NCI-H2029 (cell line): ENCODE measurements at regions not wholly inside any gene's neighbourhood (a gene's known extent, or its start where the extent isn't known, plus 50 kb on each side); places are given as distances from the start of the nearest gene placed in this dataset.
"Not testable (repeated sequence)": the region's sequence is repeated elsewhere in the genome, so short reads cannot be mapped to it uniquely, and the experiment has no call there.

Experiments used
- DNase-seq: peaks from one replicate; lab custom pipeline; 2025; lab: John Stamatoyannopoulos, UW

DNA sequence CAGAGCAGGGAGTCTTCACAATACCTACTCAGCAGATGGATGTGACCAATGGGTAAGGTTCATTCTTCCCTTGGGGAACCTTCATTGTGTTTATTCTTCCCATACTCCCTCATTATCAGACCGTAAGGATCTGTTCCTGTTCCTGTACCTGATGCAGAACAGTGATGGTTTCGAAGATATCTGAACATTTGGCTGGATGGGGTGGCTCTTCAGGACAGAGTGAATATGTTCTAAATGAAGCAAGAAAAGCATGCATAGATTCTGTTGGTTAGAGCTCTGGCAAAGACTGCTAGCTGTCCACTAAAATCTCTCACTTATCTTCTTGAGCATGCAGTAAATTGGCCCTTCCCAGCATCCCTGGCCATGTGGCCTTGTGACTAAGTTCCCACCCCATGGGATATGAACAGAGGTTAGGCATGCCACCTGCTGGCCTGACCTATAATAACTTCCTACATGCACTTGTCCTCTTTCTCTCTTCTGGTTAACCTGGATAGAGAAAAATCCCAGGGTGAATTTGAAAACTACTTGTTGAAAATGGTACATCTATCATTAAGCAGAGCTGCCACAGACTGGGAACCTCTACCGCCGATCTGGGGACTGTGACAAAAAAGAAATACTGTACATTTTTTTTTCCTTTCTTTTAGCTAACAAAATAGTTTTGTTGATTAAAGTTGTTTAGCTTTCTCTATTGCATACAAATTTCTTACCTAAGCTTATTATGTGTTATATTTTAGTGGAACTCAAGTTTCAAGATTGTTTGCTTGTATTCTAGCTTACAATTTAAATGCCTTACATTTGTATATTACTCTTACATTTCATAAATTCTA is 60.0 kb upstream of the BANK1 start:
- DNase-seq, result peak; percentile 54

DNA sequence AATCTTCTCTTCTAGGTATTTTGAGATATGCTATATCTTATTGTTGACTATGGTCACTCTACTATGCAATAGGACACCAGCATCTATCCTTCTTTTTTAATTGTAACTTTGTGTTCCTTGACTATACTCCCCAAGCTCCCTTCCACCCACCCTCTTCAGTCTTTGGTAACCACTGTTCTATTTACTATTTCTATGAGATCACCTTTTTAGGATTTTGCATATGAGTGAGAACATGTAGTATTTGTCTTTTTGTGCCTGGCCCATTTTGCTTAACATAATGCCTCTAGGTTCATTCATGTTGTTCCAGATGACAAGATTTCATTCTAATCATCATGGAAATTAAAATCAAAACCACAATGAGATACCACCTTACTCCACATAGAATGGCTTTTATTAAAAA is 63.3 kb upstream of the BANK1 start:
- DNase-seq, result no peak

DNA sequence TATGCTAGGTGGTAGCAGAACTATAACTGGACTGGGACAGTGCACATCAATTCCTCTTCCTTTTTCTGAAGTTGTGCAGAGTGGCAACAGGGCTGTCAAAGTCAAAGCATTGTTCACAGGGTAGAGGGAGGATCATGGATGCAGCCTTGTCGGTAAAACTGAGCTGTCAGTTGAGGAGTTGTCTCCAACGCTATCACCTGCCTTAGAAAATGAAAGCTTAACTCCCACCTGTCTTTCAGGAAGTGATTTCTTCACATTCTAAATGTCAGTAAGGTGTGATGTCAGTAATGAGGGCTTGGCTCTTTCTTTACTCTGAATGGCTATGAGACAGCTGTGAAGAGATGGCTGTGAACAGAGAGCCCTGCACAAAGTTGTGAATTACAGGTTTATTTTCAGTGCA is 66.4 kb upstream of the BANK1 start:
- peak; percentile 40 for DNase-seq

DNA sequence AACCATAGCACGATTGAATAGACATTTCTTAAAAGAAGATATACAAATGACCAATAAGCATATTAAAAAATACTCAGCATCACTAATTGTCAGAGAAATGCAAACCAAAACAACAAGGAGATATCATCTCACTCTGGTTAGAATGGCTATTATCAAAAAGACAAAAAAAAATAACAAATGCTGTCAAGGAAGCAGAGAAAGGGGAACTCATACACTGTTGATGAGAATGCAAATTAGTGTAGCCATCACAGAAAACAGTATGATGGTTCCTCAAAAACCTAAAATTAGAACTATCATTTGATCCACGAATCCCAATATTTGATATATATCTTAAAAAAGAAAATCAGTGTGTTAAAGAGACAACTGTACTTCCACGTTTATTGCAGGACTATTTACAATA is 71.7 kb upstream of the BANK1 start:
- no peak for DNase-seq

DNA sequence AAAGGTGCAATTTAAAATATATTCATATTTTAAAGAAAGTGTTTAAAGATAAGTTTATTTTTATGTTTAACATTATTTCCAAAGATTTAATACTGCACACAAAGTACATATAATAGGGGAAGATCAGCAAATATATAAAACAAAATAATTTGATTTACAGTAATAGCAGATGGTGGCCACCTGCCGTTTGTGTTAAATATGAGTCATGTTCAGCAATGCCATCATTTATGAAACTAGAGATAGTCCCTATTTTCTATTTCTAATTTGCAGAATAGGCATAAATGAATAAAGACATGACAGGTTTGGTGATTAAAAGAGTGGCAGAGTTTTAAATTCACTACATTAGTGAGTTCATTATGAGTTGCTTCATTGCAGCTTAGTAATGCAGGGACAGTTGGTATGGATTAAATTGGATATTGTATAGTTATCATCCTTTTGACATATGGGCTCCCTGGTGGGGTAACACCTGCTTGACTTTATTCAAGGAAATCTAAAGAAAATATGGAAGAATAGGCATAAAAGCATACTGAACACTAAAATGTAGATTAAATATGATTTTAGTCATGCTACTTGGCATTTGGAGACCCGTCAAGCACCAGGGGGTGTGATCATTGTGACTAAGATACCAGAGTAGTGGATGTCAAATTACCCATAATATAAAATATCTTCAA is 78.8 kb upstream of the BANK1 start:
- DNase-seq, result no peak

DNA sequence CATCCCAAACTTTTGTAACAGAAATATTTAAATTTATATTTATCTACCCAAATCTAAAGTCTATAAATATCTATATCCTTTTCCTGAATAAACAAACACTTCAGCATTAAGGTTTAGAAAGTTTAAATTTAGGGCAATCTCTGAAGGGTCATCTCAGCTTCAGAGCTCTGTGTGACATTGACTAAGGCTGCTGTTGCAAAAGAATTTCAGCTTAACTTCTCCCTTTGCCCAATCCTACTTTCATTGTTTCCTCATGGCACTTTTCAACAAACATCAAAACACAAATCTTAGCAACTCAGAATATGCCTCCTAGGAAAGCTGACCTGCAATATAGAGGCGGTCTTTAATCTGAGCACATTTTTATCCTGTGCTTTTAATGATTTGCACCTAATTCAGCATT is 79.7 kb upstream of the BANK1 start:
- no peak for DNase-seq

DNA sequence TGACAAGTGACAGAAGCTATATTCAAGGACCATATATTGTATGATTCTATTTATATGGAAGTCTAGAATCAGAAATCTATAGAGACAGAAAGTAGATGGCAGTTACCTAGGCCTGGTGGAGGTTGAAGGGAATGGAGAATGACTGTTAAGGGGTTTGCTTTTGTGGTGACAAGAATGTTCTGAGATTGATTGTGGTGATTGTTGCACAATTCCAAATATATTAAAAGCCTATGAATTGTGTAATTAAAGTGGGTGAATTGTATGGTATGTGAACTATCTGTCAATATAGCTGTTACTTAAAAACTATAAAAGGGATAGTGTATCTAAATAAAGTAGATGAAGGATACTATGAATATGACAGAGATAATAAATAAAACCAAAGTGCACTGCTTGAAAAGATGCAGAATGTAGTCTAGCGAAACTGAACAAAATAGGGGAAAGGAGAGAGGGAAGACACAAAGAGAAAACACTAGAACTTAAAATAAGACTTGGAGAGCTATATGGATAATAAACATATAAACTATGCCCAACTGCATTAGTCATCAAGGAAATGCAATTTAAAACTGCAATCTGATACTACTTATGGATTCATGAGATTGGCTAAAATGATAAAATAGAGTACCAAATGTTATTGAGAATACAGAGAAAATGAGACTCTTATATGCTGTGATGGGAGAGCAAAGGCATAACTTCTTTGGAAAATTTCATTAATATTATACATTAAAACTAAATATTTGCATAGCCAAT is 82.1 kb upstream of the BANK1 start:
- DNase-seq, result no peak

DNA sequence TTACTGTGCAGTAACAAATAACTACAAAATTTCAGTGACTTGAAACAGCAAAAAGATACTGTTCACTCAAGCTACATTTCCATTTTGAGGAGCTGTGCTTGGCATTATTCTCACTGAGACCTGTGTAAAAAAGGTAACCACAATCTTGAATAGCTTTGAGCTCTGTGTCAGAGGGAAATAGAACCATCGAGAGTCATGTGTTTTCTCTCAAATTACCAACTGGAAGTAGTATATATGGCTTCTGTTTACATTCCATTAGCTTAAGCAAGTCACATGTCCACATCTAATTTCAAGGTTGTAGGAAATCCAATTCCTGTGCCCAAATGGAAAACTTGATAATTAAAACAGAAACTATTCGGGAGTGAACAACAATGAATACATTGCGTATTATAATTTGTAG is 82.9 kb upstream of the BANK1 start:
- no peak for DNase-seq

DNA sequence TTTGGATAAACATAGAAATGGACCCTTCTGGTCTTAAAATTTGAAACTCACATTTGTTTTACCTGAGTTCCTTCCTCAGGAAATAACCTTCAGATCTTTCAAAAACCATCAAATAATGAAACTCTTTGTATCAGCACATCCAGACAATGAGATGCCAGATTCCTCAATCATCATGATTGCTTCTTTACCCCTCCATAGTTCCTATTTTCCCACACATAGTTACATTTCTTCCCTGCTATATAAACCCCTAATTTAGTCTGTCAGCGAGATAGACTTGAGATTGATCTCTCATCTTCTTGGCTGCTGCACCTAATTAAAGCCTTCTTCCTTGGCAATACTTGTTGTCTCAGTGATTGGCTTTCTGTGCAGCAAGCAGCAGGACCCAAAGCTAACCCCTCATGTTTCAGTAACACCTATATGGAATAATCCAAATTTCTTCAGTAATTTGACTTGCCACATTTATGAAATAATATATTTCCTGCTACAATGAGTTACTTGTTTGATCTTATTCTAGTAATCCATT is 83.9 kb upstream of the BANK1 start:
- no peak for DNase-seq

DNA sequence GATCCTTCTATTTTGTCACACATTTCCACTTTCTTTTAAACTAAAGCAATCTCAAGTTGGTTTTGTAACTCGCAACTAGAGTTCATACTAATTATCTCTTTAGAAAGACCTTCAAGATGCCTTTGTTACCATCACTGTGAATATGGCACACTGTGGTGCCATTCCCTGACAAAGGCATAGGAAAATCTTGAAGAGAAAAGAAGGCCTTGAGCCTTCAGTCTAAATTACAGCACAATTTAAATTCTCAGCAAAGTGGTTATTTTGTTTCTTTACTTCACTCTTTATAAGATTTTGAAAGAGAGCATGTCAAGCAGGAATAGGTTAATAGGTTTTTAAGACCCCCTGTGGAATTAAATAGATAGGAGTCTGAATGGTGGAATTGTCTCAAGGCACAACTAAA is 89.0 kb upstream of the BANK1 start:
- no peak for DNase-seq

DNA sequence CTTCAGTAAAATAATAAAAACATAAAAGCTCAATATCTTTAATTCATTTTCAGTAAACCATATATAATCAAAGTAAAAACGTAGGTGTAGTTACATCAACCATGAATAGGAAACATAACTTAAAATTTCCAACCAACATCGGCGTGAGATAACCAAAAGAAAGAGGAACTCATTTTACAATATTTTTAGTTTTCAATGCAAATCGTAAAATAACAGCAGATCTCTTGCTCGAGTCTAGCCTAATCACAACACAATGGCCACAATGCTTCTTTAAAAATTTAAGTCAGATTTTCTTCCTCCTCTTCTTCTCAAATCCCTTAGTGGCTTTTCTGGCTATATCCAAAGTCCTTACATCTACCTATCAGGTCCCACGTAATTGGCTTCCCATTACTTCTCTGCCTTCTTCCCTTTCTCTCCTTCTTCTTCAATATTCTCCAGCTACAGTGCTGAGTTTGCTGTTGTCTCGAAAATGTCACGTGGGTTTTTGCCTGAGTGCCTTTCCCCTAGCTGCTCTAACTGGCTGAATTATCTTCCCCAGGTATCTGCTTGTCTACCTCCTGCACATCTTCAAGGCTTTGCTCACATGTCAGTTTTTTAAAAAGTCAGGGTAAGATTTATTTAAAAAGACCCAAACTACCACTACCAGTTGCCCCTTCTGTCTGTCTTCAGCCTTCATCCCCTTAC is 90.9 kb upstream of the BANK1 start:
- no peak for DNase-seq

DNA sequence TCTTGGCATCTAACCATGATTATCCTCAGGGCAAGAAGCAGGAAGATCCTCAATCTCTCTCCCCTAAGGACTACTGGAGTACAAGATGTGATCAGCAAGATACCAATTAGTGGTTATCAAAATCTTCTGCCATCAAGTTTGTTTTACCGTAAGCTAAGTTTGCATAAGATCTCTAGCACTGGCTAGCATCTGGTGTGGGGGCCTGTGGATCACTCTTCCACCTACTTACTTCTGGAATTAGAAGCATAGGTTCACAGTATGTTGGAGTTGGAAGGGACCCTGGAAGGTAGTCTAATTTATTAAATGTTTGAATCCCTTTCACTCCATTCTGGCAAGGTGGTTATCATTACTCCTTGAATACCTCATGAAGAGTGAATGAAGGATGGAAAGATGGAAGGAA is 93.3 kb upstream of the BANK1 start:
- DNase-seq, result no peak

DNA sequence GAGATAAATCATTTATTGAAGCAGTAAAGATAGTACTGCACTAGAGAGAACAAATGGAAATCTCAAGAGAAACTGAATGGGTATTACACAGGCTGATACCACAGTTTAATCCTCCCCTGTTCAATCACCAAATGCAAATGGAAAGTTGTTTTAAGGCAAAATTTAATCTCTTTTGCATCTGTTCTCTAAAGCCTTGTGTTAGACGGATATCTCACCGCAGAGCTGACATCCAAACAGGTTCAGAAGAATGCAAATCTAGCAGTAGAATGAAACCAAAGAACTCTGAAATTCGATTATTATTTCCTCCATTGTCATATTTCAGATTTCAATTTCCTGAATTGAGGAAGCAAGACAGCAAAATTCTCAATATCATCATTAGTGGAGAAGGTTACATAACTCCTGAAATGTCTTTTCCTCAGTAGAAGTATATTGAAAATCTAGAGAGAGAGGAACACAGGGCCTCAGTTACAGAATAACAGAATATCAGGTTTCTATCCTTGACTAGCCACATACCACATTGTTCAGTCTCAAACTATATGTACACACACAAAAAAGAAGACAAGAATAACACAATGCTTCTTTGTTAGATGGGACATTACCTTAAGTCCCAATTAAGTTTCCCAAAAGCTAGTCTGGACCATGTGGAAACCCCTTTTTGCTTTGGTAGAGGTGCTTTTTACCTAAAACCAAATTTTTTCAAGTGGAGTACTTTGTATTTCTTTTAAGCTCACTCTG is 94.1 kb upstream of the BANK1 start:
- no peak for DNase-seq

DNA sequence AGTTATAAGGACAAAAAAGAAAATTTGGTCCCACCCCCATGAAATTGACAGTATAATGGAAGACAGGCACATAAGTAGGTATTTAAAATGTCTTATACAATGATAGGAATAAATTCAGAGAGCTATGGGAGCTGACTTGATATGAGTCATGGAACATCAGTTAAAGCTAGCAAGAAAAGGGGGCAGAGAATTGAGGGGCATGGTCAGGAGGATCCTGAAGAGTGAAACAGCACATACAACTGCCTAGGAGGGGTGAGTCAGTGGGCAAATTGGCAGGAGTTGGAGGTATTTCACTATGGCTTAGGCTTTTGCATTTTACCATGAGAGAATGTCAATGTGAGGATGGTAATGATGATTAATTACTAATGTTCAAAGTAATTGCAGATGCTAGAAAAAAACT is 95.4 kb upstream of the BANK1 start:
- DNase-seq, result no peak

DNA sequence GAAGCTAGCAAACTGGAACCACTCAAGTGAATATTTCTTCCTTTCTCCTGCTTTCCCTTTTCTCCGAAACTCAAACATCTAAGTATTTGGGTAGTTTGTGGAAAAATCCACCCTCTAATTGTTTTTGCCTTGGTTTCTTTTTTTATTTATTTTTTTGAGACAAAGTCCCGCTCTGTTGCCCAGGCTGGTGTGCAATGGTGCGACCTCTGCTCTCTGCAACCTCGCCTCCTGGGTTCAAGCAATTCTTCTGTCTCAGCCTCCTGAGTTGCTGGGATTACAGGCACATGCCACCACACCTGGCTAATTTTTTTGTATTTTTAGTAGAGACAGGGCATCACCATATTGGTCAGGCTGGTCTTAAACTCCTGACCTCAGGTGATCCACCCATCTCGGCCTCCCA is 96.1 kb upstream of the BANK1 start:
- DNase-seq, result not testable (repeated sequence)

DNA sequence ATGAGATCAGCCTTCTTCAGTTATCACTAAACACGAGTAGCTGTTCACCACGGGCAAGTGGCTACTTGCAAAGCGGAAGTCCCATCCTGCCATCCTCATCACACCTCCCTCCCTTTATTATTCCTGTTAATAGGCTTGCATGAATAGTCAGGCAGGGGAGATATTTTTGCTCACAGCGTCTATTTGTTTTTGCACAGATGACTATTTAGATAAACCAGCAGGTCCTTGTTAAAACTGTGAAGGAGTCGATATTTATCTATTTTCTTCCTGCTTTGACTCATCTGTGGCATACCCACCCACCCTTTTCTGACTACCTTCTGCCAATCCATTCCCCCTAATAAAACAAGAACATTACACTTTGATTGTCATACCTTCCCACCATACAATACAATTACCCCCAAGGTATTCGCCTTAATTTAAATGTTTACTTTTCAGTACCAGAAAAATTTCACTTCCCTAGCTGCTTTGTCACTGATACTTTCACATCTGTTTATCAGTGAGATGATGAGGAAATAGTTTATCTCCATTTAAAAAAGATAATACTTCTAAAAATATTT is 96.6 kb upstream of the BANK1 start:
- peak; percentile 54 for DNase-seq

DNA sequence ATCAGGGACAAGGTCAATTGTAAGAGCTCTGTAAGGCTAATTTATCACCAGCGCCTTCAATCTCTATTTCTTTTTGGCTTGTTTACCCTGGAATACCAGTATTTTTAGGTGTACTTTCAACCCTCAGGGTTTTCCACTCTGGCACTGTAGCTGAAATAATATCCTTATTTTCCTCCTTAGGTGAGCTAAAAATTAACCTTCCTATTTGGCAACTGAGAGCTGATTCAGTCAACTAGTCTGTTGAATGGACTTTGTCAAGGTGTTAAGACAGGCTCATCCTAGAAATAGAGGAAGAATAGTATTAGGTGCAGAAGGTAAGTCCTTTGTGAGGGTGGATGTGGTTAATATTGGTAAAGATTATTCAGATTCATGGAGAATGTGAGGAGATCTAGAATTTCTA is 101.3 kb upstream of the BANK1 start:
- DNase-seq, result no peak

DNA sequence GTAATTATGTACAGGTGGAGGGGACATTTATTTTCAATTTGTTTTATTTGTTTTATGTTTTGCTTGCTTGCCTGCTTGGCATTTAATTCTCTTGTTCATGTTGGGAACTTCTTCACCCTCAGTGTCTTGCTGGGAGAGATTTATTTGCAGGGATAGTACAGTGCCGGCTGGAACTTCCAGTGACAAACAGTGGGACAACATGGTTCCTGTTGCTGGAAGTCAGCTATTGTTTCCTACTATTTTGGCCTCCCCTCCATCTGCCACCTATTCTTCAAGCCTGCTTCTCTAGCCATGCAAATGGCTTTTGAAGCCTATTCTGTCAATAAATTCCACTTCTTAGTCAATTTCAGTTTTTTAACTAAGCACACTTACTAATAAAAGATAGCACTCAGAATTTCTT is 105.4 kb upstream of the BANK1 start:
- DNase-seq, result no peak

DNA sequence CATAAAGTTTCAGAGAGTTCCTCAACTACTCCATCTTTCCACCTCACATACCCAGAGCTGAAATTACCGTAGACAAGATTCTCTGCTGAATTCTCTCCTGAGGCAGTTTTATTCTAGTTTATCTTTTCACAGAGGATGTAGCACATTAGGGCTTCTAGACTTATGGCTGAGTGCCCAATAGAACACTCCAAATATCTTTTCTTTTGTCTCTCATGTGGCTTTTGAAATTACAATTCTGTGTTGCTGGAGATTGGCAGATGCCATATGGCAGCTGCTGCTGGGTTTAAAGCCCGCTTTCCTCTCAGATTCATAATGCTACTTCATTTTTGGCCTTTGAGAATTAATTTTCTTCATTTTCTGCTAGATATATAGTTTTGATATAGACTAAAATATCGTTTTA is 107.6 kb upstream of the BANK1 start:
- no peak for DNase-seq

DNA sequence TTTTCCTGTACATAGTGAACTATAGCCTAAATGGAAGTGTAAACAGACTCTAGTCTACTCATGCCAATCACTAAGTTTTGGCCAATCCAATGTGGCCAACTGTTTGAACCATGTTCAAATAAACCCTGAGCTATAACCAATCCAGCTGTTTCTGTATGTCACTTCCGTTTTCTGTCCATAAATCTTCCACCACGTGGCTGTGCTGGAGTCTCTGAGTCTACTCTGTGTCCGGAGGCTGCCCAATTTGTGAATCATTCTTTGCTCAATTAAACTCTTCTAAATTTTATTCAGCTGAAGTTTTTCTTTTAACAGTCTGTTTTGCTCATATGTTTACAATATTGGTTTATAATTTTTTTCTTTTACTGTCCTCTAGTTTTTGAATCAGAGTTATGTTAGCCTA is 112.3 kb upstream of the BANK1 start:
- no peak for DNase-seq

DNA sequence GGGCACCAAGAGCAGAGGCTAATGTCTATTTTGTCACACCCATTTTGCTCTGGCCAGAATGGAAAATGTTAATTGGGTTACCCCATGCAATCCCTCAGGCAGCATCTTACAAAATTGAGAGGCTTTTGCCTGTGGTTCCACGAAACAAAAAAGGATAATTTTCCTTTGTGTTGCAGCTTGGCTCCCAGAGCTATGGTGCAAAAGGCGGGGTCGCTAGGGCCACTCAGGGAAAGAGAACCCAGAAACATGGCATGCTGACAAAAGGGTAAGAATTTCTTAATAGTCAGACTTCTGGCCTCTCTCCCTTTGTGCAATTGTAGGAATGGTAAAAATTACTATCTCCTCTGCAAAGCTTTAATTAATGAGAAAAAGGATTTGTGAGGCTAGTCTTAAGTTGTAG is 119.6 kb upstream of the BANK1 start:
- DNase-seq, result no peak
